ENCODE measurements at regions not wholly inside any gene's neighbourhood (a gene's known extent, or its start where the extent isn't known, plus 50 kb on each side); places are given as distances from the start of the nearest gene placed in this dataset.

GRCh38 chr1:78792756-78793155 lies 143.1 kb downstream of the IFI44 start:
- TF ChIP-seq POLR2A (IDR thresholded peaks at IDR 0.05; ENCODE audit: low read depth, low read length) (no peak), TAF1 (IDR thresholded peaks at IDR 0.05; ENCODE audit: low read depth, low read length) (no peak), POU2F2 (IDR thresholded peaks at IDR 0.05; ENCODE audit: low read depth, low read length) (no peak), POLR2AphosphoS5 (IDR thresholded peaks at IDR 0.05; ENCODE audit: low read depth, low read length) (no peak), SPI1 (IDR thresholded peaks at IDR 0.05; ENCODE audit: low read depth, low read length) (no peak)
